Cardiac fibroblast (primary cell): ENCODE measurements at regions not wholly inside any gene's neighbourhood (a gene's known extent, or its start where the extent isn't known, plus 50 kb on each side); places are given as distances from the start of the nearest gene placed in this dataset.

Experiments used
- DNase-seq, 2 donors: peaks; one replicate each; pipeline versions ENCODE4 v3.0.0 to v3.0.0-alpha.2; 2010; ENCODE audit warnings: low read depth in 2 of 2
- H3K4me3 ChIP-seq, 2 donors: replicated peaks in 1 of 2; 1 replicate in 1 of 2; 2 replicates in 1 of 2; pipeline ENCODE4 v1.5.1; 2011; ENCODE audit warnings: low read depth in 2 of 2, low read length in 2 of 2, mild to moderate bottlenecking in 2 of 2, moderate library complexity in 1 of 2
- CTCF ChIP-seq: IDR thresholded peaks from one replicate; pipeline ENCODE4 v1.5.1; 2011; ENCODE audit warnings: low read depth, mild to moderate bottlenecking, low read length, inconsistent platforms

GRCh38 chr2:217412721-217413120, 552.9 kb upstream of the TNP1 start:
- H3K4me3 ChIP-seq: no peak overlapping the region
- no peak for TF ChIP-seq CTCF
- DNase-seq: peak; percentile 34 to 54

GRCh38 chr2:217412277-217412676, 552.4 kb upstream of the TNP1 start:
- H3K4me3 ChIP-seq: no peak overlapping the region
- no peak for TF ChIP-seq CTCF
- DNase-seq: peak in 1 of 2 donors; percentile 35

GRCh38 chr2:217410681-217410960, 550.8 kb upstream of the TNP1 start:
- H3K4me3 ChIP-seq: no peak overlapping the region
- no peak for DNase-seq
- no peak for TF ChIP-seq CTCF

GRCh38 chr2:217409949-217410680, 550.3 kb upstream of the TNP1 start:
- no peak for TF ChIP-seq CTCF
- no peak for DNase-seq

GRCh38 chr2:217407362-217407761, 547.5 kb upstream of the TNP1 start:
- DNase-seq: no peak
- no peak overlapping the region for H3K4me3 ChIP-seq
- TF ChIP-seq CTCF: no peak

More at GRCh38 chr2:217409949-217410680, 550.3 kb upstream of the TNP1 start:
- H3K4me3 ChIP-seq: no peak overlapping the region

- TF ChIP-seq CTCF: no peak
- no peak overlapping the region for H3K4me3 ChIP-seq
- no peak for DNase-seq
Measured at GRCh38 chr2:217404236-217404760, 544.4 kb upstream of the TNP1 start.
